ENCODE measurements at regions not wholly inside any gene's neighbourhood (a gene's known extent, or its start where the extent isn't known, plus 50 kb on each side); places are given as distances from the start of the nearest gene placed in this dataset.

DNA sequence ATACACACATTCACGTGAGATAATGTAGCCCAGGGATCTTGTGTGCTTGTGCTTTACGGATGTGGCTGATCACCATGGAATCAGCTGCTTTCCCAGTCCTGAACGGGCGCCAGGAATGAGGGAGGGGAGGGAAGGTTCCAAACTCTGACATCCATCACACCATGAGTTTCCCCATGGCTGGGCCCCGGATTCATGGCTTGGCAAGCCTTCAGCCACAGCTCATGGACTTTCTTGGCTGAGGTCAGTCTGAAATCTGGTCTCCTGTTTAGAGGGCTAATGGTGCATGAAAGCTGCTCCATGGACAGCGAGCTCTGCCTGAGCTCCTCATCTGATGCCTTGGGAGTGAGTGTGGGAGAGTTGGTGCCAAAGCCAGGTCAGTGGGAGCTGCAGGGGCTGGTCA is 767.6 kb upstream of the EEF2KMT start:
- H3K9me3 ChIP-seq (ENCODE audit: control insufficient read depth in 1 of 2, insufficient read depth in 1 of 2, low read depth in 1 of 2, low read length in 2 of 2), result peaks cover 0 to 7% of the 10 kb centered on the region in 2 experiments; a peak in 2 of 4 replicates
- H3K27me3 ChIP-seq (ENCODE audit: insufficient read depth, low read length), result no peaks in the 10 kb centered on the region
- RAD21 ChIA-PET (ENCODE audit: low non-redundant PET in 1 of 2, low total read pairs in 2 of 2, uncharacterized antibody in 2 of 2, unreplicated experiment in 2 of 2), result no interaction called here
- H3K4me1 ChIP-seq (ENCODE audit: control insufficient read depth in 1 of 2, insufficient read depth in 2 of 2, low read length in 2 of 2), result no peaks in the 10 kb centered on the region
- no peak for TF ChIP-seq CEBPB (IDR thresholded peaks at IDR 0.05; ENCODE audit: low read depth)
- TF ChIP-seq SIN3A (IDR thresholded peaks at IDR 0.05; ENCODE audit: low read depth), result no peak
- no peak for TF ChIP-seq SP1 (IDR thresholded peaks at IDR 0.05; ENCODE audit: low read depth)
- TF ChIP-seq TCF7L2 (IDR thresholded peaks at IDR 0.05; ENCODE audit: borderline replicate concordance, extremely low read depth, insufficient read depth, insufficient read length), result no peak
- no peak for TF ChIP-seq POLR2A (IDR thresholded peaks at IDR 0.05; ENCODE audit: borderline replicate concordance, extremely low read depth, insufficient read depth, insufficient read length)
- TF ChIP-seq, protein P1, sequence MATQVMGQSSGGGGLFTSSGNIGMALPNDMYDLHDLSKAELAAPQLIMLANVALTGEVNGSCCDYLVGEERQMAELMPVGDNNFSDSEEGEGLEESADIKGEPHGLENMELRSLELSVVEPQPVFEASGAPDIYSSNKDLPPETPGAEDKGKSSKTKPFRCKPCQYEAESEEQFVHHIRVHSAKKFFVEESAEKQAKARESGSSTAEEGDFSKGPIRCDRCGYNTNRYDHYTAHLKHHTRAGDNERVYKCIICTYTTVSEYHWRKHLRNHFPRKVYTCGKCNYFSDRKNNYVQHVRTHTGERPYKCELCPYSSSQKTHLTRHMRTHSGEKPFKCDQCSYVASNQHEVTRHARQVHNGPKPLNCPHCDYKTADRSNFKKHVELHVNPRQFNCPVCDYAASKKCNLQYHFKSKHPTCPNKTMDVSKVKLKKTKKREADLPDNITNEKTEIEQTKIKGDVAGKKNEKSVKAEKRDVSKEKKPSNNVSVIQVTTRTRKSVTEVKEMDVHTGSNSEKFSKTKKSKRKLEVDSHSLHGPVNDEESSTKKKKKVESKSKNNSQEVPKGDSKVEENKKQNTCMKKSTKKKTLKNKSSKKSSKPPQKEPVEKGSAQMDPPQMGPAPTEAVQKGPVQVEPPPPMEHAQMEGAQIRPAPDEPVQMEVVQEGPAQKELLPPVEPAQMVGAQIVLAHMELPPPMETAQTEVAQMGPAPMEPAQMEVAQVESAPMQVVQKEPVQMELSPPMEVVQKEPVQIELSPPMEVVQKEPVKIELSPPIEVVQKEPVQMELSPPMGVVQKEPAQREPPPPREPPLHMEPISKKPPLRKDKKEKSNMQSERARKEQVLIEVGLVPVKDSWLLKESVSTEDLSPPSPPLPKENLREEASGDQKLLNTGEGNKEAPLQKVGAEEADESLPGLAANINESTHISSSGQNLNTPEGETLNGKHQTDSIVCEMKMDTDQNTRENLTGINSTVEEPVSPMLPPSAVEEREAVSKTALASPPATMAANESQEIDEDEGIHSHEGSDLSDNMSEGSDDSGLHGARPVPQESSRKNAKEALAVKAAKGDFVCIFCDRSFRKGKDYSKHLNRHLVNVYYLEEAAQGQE (IDR thresholded peaks at IDR 0.05; ENCODE audit: low read depth), result no peak
- TF ChIP-seq EZH2phosphoT487 (IDR thresholded peaks at IDR 0.05; ENCODE audit: borderline replicate concordance), result no peak
- TF ChIP-seq POLR2AphosphoS5 (IDR thresholded peaks at IDR 0.05; ENCODE audit: low read depth, low read length), result no peak
- TF ChIP-seq MAX (IDR thresholded peaks at IDR 0.05), result no peak
- no peak for TF ChIP-seq FOSL1 (IDR thresholded peaks at IDR 0.05; ENCODE audit: low read depth)
- no peak for TF ChIP-seq SRF (IDR thresholded peaks at IDR 0.05; ENCODE audit: low read depth)
- no peak for TF ChIP-seq ATF3 (IDR thresholded peaks at IDR 0.05)
- no peak for TF ChIP-seq EZH2 (IDR thresholded peaks at IDR 0.05)
- no peak for TF ChIP-seq RAD21 (IDR thresholded peaks at IDR 0.05; ENCODE audit: low read depth)
- TF ChIP-seq ZNF274 (IDR thresholded peaks at IDR 0.05; ENCODE audit: low read depth, low read length), result no peak
- no peak for TF ChIP-seq ZFX (IDR thresholded peaks at IDR 0.05)
- no peak for TF ChIP-seq ZBTB33 (IDR thresholded peaks at IDR 0.05; ENCODE audit: extremely low read depth, insufficient replicate concordance, low read length)
- TF ChIP-seq YY1 (IDR thresholded peaks at IDR 0.05; ENCODE audit: extremely low read depth, insufficient replicate concordance, low read depth, low read length), result no peak
- H3K9me2 ChIP-seq (ENCODE audit: insufficient read depth), result no peaks in the 10 kb centered on the region
- H3K4me3 ChIP-seq (replicated peaks in 1 of 2; ENCODE audit: low read depth in 1 of 2, low read length in 2 of 2), result no peak overlapping the region
- DNase-seq (ENCODE audit: low read depth, low spot score) (no peak), ATAC-seq (no peak)
- intact Hi-C loops (cut with micrococcal nuclease), result no loop called here
- no peak overlapping the region for H3K4me2 ChIP-seq (ENCODE audit: low read length)
- no peak overlapping the region for H3K9ac ChIP-seq (ENCODE audit: low read length)
- H3K79me2 ChIP-seq (ENCODE audit: insufficient read depth, low read length), result no peaks in the 10 kb centered on the region
- H3K27ac ChIP-seq (ENCODE audit: low read depth, low read length), result no peak overlapping the region
- POLR2A ChIA-PET, result no interaction called here
- BruUV-seq (replicated peaks), result no TSS peak
- H3K36me3 ChIP-seq (ENCODE audit: control insufficient read depth in 1 of 2, insufficient read depth in 2 of 2, low read length in 2 of 2), result no peaks in the 10 kb centered on the region
- CTCF ChIA-PET, result no interaction called here
- no peaks in the 10 kb centered on the region for H4K20me1 ChIP-seq (ENCODE audit: insufficient read depth)
- no peak overlapping the region for H2AFZ ChIP-seq (ENCODE audit: low read depth, low read length, poor library complexity, severe bottlenecking)
